G401 (cell line): ENCODE measurements at regions not wholly inside any gene's neighbourhood (a gene's known extent, or its start where the extent isn't known, plus 50 kb on each side); places are given as distances from the start of the nearest gene placed in this dataset.
"Not testable (repeated sequence)": the region's sequence is repeated elsewhere in the genome, so short reads cannot be mapped to it uniquely, and the experiment has no call there.

Source experiments
- DNase-seq: peaks from one replicate; pipeline ENCODE4 v3.0.0-alpha.2; 2015; ENCODE audit warnings: low spot score
- in situ Hi-C: cut with HindIII; loops from 2 replicates; pipeline ENCODE4 v1.10.0; 2016; ENCODE audit warnings: low sequenced_read_pairs, mixed read lengths

GRCh38 chr2:223169830-223170605 lies 118.0 kb downstream of the KCNE4 start:
- DNase-seq, result no peak
- in situ Hi-C loops, result no loop called here

- in situ Hi-C loops, result no loop called here
- no peak for DNase-seq
Observed at GRCh38 chr2:223176970-223177369, 125.0 kb downstream of the KCNE4 start.

GRCh38 chr2:223180463-223180862 lies 128.5 kb downstream of the KCNE4 start:
- in situ Hi-C loops, result no loop called here
- no peak for DNase-seq

- DNase-seq, result no peak
- in situ Hi-C loops, result no loop called here
Observed at GRCh38 chr2:223181561-223181960, 129.6 kb downstream of the KCNE4 start.

- no peak for DNase-seq
- in situ Hi-C loops, result no loop called here
Observed at GRCh38 chr2:223182356-223182755, 130.4 kb downstream of the KCNE4 start.

GRCh38 chr2:223185638-223186037 lies 133.6 kb downstream of the KCNE4 start:
- in situ Hi-C loops, result no loop called here
- DNase-seq, result no peak

- DNase-seq, result no peak
- in situ Hi-C loops, result no loop called here
Observed at GRCh38 chr2:223187256-223187655, 135.3 kb downstream of the KCNE4 start.

GRCh38 chr2:223190561-223191206 lies 138.7 kb downstream of the KCNE4 start:
- in situ Hi-C loops, DNase-seq: not testable (repeated sequence)

- no peak for DNase-seq
Observed at GRCh38 chr2:223196331-223196730, 144.3 kb downstream of the KCNE4 start.

GRCh38 chr2:223197046-223197445 lies 145.1 kb downstream of the KCNE4 start:
- in situ Hi-C loops, result no loop called here

More at GRCh38 chr2:223196331-223196730, 144.3 kb downstream of the KCNE4 start:
- in situ Hi-C loops, result no loop called here

GRCh38 chr2:223199531-223200515 lies 147.8 kb downstream of the KCNE4 start:
- DNase-seq, result no peak
- in situ Hi-C loops, result no loop called here

More at GRCh38 chr2:223197046-223197445, 145.1 kb downstream of the KCNE4 start:
- DNase-seq, result no peak

- in situ Hi-C loops, result no loop called here
- DNase-seq, result no peak
Observed at GRCh38 chr2:223203971-223204929, 152.3 kb downstream of the KCNE4 start.

GRCh38 chr2:223210489-223210888 lies 158.5 kb downstream of the KCNE4 start:
- in situ Hi-C loops, result no loop called here
- DNase-seq, result no peak

- in situ Hi-C loops, result no loop called here
- DNase-seq, result no peak
Observed at GRCh38 chr2:223214394-223215253, 162.6 kb downstream of the KCNE4 start.

GRCh38 chr2:223215254-223215516 lies 163.2 kb downstream of the KCNE4 start:
- DNase-seq, result no peak
- in situ Hi-C loops, result no loop called here

GRCh38 chr2:223217373-223217772 lies 165.4 kb downstream of the KCNE4 start:
- in situ Hi-C loops, result no loop called here
- no peak for DNase-seq

- DNase-seq, result no peak
- in situ Hi-C loops, result no loop called here
Observed at GRCh38 chr2:223218587-223219178, 166.7 kb downstream of the KCNE4 start.
